Ishikawa (cell line): ENCODE measurements at regions not wholly inside any gene's neighbourhood (a gene's known extent, or its start where the extent isn't known, plus 50 kb on each side); places are given as distances from the start of the nearest gene placed in this dataset.

Experiments used
- CEBPB ChIP-seq: IDR thresholded peaks from 2 replicates; pipeline ENCODE4 v1.6.1; 2012
- CREB1 ChIP-seq: IDR thresholded peaks from 2 replicates; pipeline ENCODE4 v1.6.1; 2012; ENCODE audit warnings: low read depth
- EP300 ChIP-seq: IDR thresholded peaks from 2 replicates; pipeline ENCODE4 v1.6.1; 2012; ENCODE audit warnings: borderline replicate concordance
- FOXM1 ChIP-seq: IDR thresholded peaks from 2 replicates; pipeline ENCODE4 v1.6.1; 2012; ENCODE audit warnings: low read depth, borderline replicate concordance
- MAX ChIP-seq: IDR thresholded peaks from 2 replicates; pipeline ENCODE4 v1.6.1; 2012
- RAD21 ChIP-seq: IDR thresholded peaks from 2 replicates; pipeline ENCODE4 v1.6.1; 2012; ENCODE audit warnings: low read depth
- REST ChIP-seq: IDR thresholded peaks from 2 replicates; pipeline ENCODE4 v1.6.1; 2012; ENCODE audit warnings: low read depth, mild to moderate bottlenecking
- TAF1 ChIP-seq: IDR thresholded peaks from 2 replicates; pipeline ENCODE4 v1.6.1; 2012; ENCODE audit warnings: low read depth, mild to moderate bottlenecking
- USF1 ChIP-seq: IDR thresholded peaks from 2 replicates; pipeline ENCODE4 v1.6.1; 2012
- YY1 ChIP-seq: IDR thresholded peaks from 2 replicates; pipeline ENCODE4 v1.6.1; 2012; ENCODE audit warnings: low read depth
- ZBTB7A ChIP-seq: IDR thresholded peaks from 2 replicates; pipeline ENCODE4 v1.6.1; 2012; ENCODE audit warnings: low read depth

GRCh38 chr6:56734335-56734734, 91.6 kb upstream of the DST start:
- TF ChIP-seq ZBTB7A (no peak), EP300 (no peak), MAX (no peak), RAD21 (no peak), CREB1 (no peak), CEBPB (no peak), REST (no peak), YY1 (no peak), FOXM1 (no peak), USF1 (no peak), TAF1 (no peak)
